HG02623 (cell line): ENCODE measurements at regions not wholly inside any gene's neighbourhood (a gene's known extent, or its start where the extent isn't known, plus 50 kb on each side); places are given as distances from the start of the nearest gene placed in this dataset.
"Not testable (repeated sequence)": the region's sequence is repeated elsewhere in the genome, so short reads cannot be mapped to it uniquely, and the experiment has no call there.

Experiments
- ATAC-seq: cut with Tn5 transposase; IDR thresholded peaks from one replicate; pipeline ENCODE4 v1.9.1; 2021; ENCODE audit warnings: moderate library complexity; ENCODE audit not compliant: unreplicated experiment

DNA sequence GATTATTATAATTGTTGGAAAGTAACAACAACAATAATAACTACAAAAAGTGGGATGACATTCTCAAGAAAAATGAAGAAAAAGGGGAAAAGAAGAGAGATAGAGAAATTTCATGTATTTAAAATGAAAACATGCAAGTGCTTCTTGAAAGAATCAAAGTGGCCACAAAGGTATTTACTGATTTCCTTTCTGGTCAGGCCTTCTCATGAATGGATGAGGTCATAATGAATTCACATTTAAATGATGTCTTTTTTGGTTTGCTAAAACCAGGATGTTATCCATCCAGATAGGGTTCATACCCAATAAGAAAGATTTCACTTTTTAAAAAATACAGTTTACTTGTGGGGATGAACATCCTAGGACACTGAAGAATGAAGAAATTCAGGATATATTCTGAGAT is 446.4 kb upstream of the PTGER4 start:
- no peak for ATAC-seq

DNA sequence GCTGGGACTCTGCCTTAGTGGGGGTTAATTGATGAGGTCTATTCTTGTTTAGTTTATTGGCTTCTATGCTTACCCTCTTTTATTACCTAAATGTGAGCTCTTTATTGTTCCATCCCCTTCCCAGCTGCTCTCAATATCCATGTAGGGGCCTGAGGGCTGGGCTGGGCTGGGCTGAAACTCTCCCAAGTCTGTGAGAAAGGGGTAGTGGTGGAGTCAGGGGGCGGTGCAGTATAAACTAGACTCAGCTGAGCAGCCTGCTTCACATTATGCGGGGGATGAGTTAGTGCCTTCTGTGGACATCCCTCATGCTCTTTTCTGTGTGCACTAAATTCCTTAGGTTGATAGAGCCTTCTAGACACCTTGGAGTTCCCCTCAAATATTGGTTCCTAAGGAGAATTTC is 451.8 kb upstream of the PTGER4 start:
- ATAC-seq: no peak

DNA sequence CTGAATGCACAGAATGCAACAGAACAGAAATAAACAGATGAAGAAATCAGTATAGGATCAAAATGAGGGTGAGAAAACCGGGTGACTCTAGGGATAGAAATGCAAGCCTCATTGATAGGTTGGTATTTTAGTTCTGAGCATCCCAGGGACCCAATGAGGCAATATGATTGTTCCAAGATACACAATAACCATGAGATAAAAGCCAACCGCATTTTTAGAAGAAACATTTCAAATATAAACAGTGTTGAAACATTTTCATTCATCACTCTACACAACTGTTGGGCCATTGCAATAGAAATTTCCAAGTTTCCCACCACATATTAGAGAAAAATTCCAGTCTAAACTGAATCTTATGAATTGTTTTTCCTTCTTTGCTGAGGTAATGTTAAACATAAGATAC is 452.3 kb upstream of the PTGER4 start:
- no peak for ATAC-seq

- no peak for ATAC-seq
Observed at GRCh38 chr5:40226906-40227305, 452.8 kb upstream of the PTGER4 start.

GRCh38 chr5:40225147-40225546 is 454.6 kb upstream of the PTGER4 start:
- not testable (repeated sequence) for ATAC-seq

DNA sequence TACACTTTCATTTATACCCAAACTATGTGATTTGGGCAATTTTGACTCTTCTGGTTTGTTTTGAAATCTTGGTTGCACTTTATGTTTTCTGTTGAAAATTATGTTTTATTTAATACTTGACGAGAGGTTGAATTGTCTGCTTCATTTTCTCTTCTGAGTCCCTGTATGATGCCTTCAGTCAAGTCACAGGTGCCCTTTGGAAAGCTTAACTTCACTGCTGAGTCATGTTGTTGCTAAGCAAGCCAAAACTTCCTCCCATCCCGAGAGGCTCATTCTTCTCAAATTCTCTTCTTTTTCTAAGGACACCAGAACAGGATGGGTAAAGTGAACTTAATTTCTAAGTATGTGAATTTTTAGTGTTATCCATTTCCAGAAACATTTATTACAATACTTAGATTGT is 455.3 kb upstream of the PTGER4 start:
- ATAC-seq: no peak

- ATAC-seq: peak; percentile 57
Observed at GRCh38 chr5:40223884-40224402, 455.8 kb upstream of the PTGER4 start.

GRCh38 chr5:40221796-40222195 is 457.9 kb upstream of the PTGER4 start:
- no peak for ATAC-seq

DNA sequence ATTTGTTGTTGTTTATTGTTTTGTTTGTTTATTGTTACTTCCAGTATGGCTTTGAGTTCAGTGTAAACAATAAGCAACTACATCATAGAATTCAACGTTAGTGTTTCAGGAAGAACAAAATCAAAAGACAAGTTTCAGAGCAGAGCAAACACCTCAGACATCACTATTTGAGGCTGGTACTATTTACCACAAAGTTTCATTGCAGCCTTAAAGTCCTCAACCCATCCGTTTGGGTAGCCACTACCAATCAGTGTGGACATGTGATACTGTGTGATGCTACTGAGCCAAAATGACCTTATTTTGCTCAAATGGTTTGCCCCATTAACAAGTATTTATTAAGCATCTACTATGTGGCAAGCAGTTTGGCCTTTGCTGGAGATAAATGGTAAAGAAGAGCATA is 458.5 kb upstream of the PTGER4 start:
- ATAC-seq: no peak

GRCh38 chr5:40220260-40220659 is 459.5 kb upstream of the PTGER4 start:
- ATAC-seq: no peak

GRCh38 chr5:40217553-40217952 is 462.2 kb upstream of the PTGER4 start:
- no peak for ATAC-seq

- ATAC-seq: no peak
Observed at GRCh38 chr5:40210694-40211093, 469.0 kb upstream of the PTGER4 start.

- no peak for ATAC-seq
Observed at GRCh38 chr5:40206030-40206429, 473.7 kb upstream of the PTGER4 start.

DNA sequence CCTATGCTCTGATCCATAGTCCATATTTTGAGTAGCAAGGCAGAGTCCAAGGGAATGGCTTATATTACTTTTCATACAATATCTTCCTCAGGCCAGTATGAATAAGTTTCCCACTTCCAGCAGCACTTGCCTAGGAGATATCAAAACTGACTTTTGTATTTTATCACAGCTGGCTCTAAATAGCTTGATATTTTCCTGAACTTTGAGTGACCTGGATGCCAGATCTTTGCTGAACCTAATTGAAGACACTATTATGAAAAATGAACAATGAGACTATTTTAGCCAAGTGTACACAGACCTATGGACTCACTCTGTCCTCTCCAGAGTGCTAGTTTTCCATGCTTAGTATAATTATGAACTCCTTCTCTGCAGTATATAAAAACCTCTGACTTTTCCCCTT is 475.6 kb upstream of the PTGER4 start:
- no peak for ATAC-seq

- ATAC-seq: no peak
Observed at GRCh38 chr5:40202814-40203440, 476.8 kb upstream of the PTGER4 start.

- no peak for ATAC-seq
Observed at GRCh38 chr5:40198736-40199135, 481.0 kb upstream of the PTGER4 start.

- not testable (repeated sequence) for ATAC-seq
Observed at GRCh38 chr5:40195574-40195973, 484.1 kb upstream of the PTGER4 start.

GRCh38 chr5:40191150-40191549 is 488.6 kb upstream of the PTGER4 start:
- no peak for ATAC-seq

GRCh38 chr5:40172721-40173120 is 507.0 kb upstream of the PTGER4 start:
- no peak for ATAC-seq

- ATAC-seq: no peak
Observed at GRCh38 chr5:40171971-40172370, 507.7 kb upstream of the PTGER4 start.

- no peak for ATAC-seq
Observed at GRCh38 chr5:40167283-40167682, 512.4 kb upstream of the PTGER4 start.

DNA sequence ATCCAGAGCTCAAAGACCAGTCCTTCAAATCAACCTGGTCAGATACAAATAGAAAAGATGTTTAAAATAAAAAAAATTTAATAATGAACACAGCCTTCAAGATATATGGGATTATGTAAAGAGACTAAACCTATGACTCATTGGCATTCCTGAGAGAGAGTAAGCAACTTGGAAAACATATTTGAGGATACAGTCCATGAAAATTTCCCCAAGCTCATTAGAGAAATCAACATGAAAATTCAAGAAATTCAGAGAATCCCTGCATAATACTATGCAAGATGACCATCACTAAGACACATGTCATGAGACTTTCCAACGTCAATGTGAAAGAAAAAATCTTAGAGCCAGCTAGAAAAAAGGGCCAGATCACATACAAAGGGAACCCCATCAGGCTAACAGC is 512.9 kb upstream of the PTGER4 start:
- no peak for ATAC-seq
